OCI-LY1 (cell line): ENCODE measurements at regions not wholly inside any gene's neighbourhood (a gene's known extent, or its start where the extent isn't known, plus 50 kb on each side); places are given as distances from the start of the nearest gene placed in this dataset.

Source experiments
- CTCF ChIP-seq: fragments of 200-600 bp; sonication (generic), shearing (Covaris generic); IDR thresholded peaks from 2 replicates; pipeline ENCODE4 v1.5.1; 2017; ENCODE audit warnings: mild to moderate bottlenecking, antibody characterized with exemption, low read length, moderate library complexity, mixed read lengths
- EZH2 ChIP-seq: fragments of 200-600 bp; sonication (generic), shearing (Covaris generic); IDR thresholded peaks from 2 replicates; pipeline ENCODE4 v1.8.0; 2017; ENCODE audit warnings: borderline replicate concordance, mixed run types, mild to moderate bottlenecking, antibody characterized with exemption, low read length, moderate library complexity, mixed read lengths

- TF ChIP-seq CTCF: no peak
- TF ChIP-seq EZH2: no peak
Observed at GRCh38 chr6:138592749-138593123, 93.4 kb upstream of the NHSL1 start.
